GM21723 (cell line): ENCODE measurements at regions not wholly inside any gene's neighbourhood (a gene's known extent, or its start where the extent isn't known, plus 50 kb on each side); places are given as distances from the start of the nearest gene placed in this dataset.
"Not testable (repeated sequence)": the region's sequence is repeated elsewhere in the genome, so short reads cannot be mapped to it uniquely, and the experiment has no call there.

Source experiments
- ATAC-seq: cut with Tn5 transposase; IDR thresholded peaks from one replicate; pipeline ENCODE4 v1.9.1; 2021; ENCODE audit warnings: mild to moderate bottlenecking, moderate library complexity; ENCODE audit not compliant: unreplicated experiment

- not testable (repeated sequence) for ATAC-seq
Observed at GRCh38 chr7:65071854-65072431, 65.5 kb upstream of the ERV3-1 start.

GRCh38 chr7:65069476-65069875 is 63.0 kb upstream of the ERV3-1 start:
- ATAC-seq: not testable (repeated sequence)

GRCh38 chr7:65062566-65062965 is 56.1 kb upstream of the ERV3-1 start:
- not testable (repeated sequence) for ATAC-seq

- ATAC-seq: not testable (repeated sequence)
Observed at GRCh38 chr7:65059247-65059646, 52.8 kb upstream of the ERV3-1 start.
